Inflammatory macrophage treated with lipopolysaccharide for 1 hour (primary cell): ENCODE measurements at regions not wholly inside any gene's neighbourhood (a gene's known extent, or its start where the extent isn't known, plus 50 kb on each side); places are given as distances from the start of the nearest gene placed in this dataset.

Experiments
- DNase-seq, 2 donors: peaks; one replicate each; pipeline ENCODE4 v3.0.0-alpha.2; 2020 to 2022

GRCh38 chr18:4847056-4847455, 350.0 kb downstream of the AKAIN1 start:
- DNase-seq = no peak

GRCh38 chr18:4844320-4844719, 352.7 kb downstream of the AKAIN1 start:
- no peak for DNase-seq

GRCh38 chr18:4843771-4844170, 353.3 kb downstream of the AKAIN1 start:
- no peak for DNase-seq

GRCh38 chr18:4842751-4843150, 354.3 kb downstream of the AKAIN1 start:
- no peak for DNase-seq

GRCh38 chr18:4842287-4842686, 354.8 kb downstream of the AKAIN1 start:
- DNase-seq = no peak

- no peak for DNase-seq
Observed at GRCh38 chr18:4839639-4840038, 357.4 kb downstream of the AKAIN1 start.

- DNase-seq = no peak
Observed at GRCh38 chr18:4836141-4836540, 360.9 kb downstream of the AKAIN1 start.

- no peak for DNase-seq
Observed at GRCh38 chr18:4831791-4832375, 365.2 kb downstream of the AKAIN1 start.

- no peak for DNase-seq
Observed at GRCh38 chr18:4831127-4831526, 365.9 kb downstream of the AKAIN1 start.

GRCh38 chr18:4823091-4823490, 368.0 kb upstream of the DLGAP1 start:
- DNase-seq = no peak

GRCh38 chr18:4821801-4822200, 366.7 kb upstream of the DLGAP1 start:
- no peak for DNase-seq

GRCh38 chr18:4817665-4818064, 362.6 kb upstream of the DLGAP1 start:
- DNase-seq = no peak

GRCh38 chr18:4813708-4814107, 358.6 kb upstream of the DLGAP1 start:
- DNase-seq = no peak

- no peak for DNase-seq
Observed at GRCh38 chr18:4808891-4809290, 353.8 kb upstream of the DLGAP1 start.

GRCh38 chr18:4807604-4808293, 352.6 kb upstream of the DLGAP1 start:
- DNase-seq = no peak

GRCh38 chr18:4806331-4806730, 351.2 kb upstream of the DLGAP1 start:
- no peak for DNase-seq

- DNase-seq = no peak
Observed at GRCh38 chr18:4802296-4802695, 347.2 kb upstream of the DLGAP1 start.

- no peak for DNase-seq
Observed at GRCh38 chr18:4801151-4801550, 346.0 kb upstream of the DLGAP1 start.

- no peak for DNase-seq
Observed at GRCh38 chr18:4797002-4797685, 342.0 kb upstream of the DLGAP1 start.

- DNase-seq = no peak
Observed at GRCh38 chr18:4789506-4789905, 334.4 kb upstream of the DLGAP1 start.

GRCh38 chr18:4781873-4782272, 326.8 kb upstream of the DLGAP1 start:
- no peak for DNase-seq

GRCh38 chr18:4765401-4765800, 310.3 kb upstream of the DLGAP1 start:
- DNase-seq = no peak

GRCh38 chr18:4762330-4762729, 307.2 kb upstream of the DLGAP1 start:
- DNase-seq = no peak

- no peak for DNase-seq
Observed at GRCh38 chr18:4758980-4759379, 303.9 kb upstream of the DLGAP1 start.
